B cell (primary cell): ENCODE measurements at regions not wholly inside any gene's neighbourhood (a gene's known extent, or its start where the extent isn't known, plus 50 kb on each side); places are given as distances from the start of the nearest gene placed in this dataset.

ENCODE experiments used
- ATAC-seq: fragments of 200-7000 bp; cut with Tn5 transposase; one replicate; pipeline ENCODE4 v1.10.0; 2021; ENCODE audit warnings: low read depth, mild to moderate bottlenecking, moderate number of reproducible peaks, moderate library complexity
- CTCF ChIA-PET: fragments of 350-600 bp; sonication (Branson Sonifier 250); formaldehyde crosslinking; loops from one replicate; lab custom pipeline; 2021; ENCODE audit warnings: antibody characterized with exemption, inconsistent platforms; lab: Charles Lee
- POLR2A ChIA-PET: fragments of 350-600 bp; sonication (Branson Sonifier 250); formaldehyde crosslinking; loops from one replicate; lab custom pipeline; 2021; ENCODE audit warnings: antibody characterized with exemption; lab: Charles Lee
- DNase-seq: peaks from one replicate; pipeline ENCODE4 v3.0.0; 2013
- H2AFZ ChIP-seq: 2 replicates; pipeline ENCODE4 v1.6.1; 2012; ENCODE audit warnings: mild to moderate bottlenecking, low read depth, low read length; ENCODE audit not compliant: insufficient read depth, poor library complexity, severe bottlenecking
- H3K27ac ChIP-seq, 2 donors: 1 replicate in 1 of 2; 2 replicates in 1 of 2; pipeline ENCODE4 v1.5.1; 2012 to 2013; ENCODE audit warnings: low read length in 2 of 2, mild to moderate bottlenecking in 2 of 2, moderate library complexity in 1 of 2
- H3K27me3 ChIP-seq, 4 experiments: fragments of 200-600 bp in 1 of 4; sonication (generic) in 1 of 4; replicated peaks in 1 of 4; 1 replicate in 2 of 4; 2 replicates in 2 of 4; pipeline versions ENCODE4 v1.6.1 to v1.7.0; 2013 to 2016; ENCODE audit warnings: low read length in 3 of 4, mild to moderate bottlenecking in 2 of 4, mixed read lengths in 1 of 4, moderate library complexity in 1 of 4; ENCODE audit not compliant: insufficient read depth in 4 of 4, control insufficient read depth in 3 of 4; ENCODE audit errors: control extremely low read depth in 1 of 4
- H3K36me3 ChIP-seq, 2 experiments: replicated peaks in 1 of 2; 1 replicate in 1 of 2; 2 replicates in 1 of 2; pipeline versions ENCODE4 v1.6.1 to v1.7.1; 2013; ENCODE audit warnings: low read length in 1 of 2; ENCODE audit not compliant: insufficient read depth in 2 of 2, control insufficient read depth in 1 of 2; ENCODE audit errors: control extremely low read depth in 1 of 2, extremely low read depth in 1 of 2
- H3K4me1 ChIP-seq, 2 donors: fragments of 200-600 bp in 1 of 2; sonication (generic) in 1 of 2; 1 replicate in 1 of 2; 2 replicates in 1 of 2; pipeline versions ENCODE4 v1.5.1 to v1.6.1; 2013 to 2017; ENCODE audit warnings: low read length in 2 of 2; ENCODE audit not compliant: control insufficient read depth in 2 of 2, insufficient read depth in 2 of 2
- H3K4me2 ChIP-seq: replicated peaks from 2 replicates; pipeline ENCODE3; 2012; ENCODE audit warnings: mild to moderate bottlenecking, low read depth, low read length; ENCODE audit not compliant: poor library complexity, severe bottlenecking
- H3K4me3 ChIP-seq, 5 experiments: fragments of 200-600 bp in 1 of 5; sonication (generic) in 1 of 5; 1 replicate in 3 of 5; 2 replicates in 2 of 5; pipeline versions ENCODE4 v1.5.1 to v1.7.0; 2011 to 2016; ENCODE audit warnings: low read length in 4 of 5, mild to moderate bottlenecking in 4 of 5, low read depth in 2 of 5, control low read depth in 1 of 5, moderate library complexity in 1 of 5; ENCODE audit not compliant: insufficient read depth in 1 of 5; ENCODE audit errors: control extremely low read depth in 1 of 5, extremely low read depth in 1 of 5
- H3K79me2 ChIP-seq: fragments of 200-600 bp; sonication (generic); one replicate; pipeline ENCODE4 v1.6.0; 2016; ENCODE audit warnings: low read length; ENCODE audit not compliant: control insufficient read depth, insufficient read depth
- H3K9ac ChIP-seq: fragments of 200-600 bp; sonication (generic); 2 replicates; pipeline ENCODE4 v1.6.1; 2017; ENCODE audit warnings: mild to moderate bottlenecking, low read length, moderate library complexity
- H3K9me3 ChIP-seq, 3 donors: one replicate each; pipeline versions ENCODE4 v1.6.1 to v1.7.1; 2013; ENCODE audit warnings: low read length in 2 of 3; ENCODE audit not compliant: control insufficient read depth in 2 of 3, insufficient read depth in 1 of 3; ENCODE audit errors: control extremely low read depth in 1 of 3
- H4K20me1 ChIP-seq: 2 replicates; pipeline ENCODE4 v1.6.0; 2012; ENCODE audit warnings: mild to moderate bottlenecking, low read length; ENCODE audit not compliant: insufficient read depth, control insufficient read depth, poor library complexity, severe bottlenecking
- H3K27ac Mint-ChIP-seq: one replicate; pipeline ENCODE4 v1.8.0; 2021; ENCODE audit warnings: mixed read lengths
- H3K27me3 Mint-ChIP-seq: one replicate; pipeline ENCODE4 v1.8.0; 2021; ENCODE audit warnings: mixed read lengths
- H3K4me1 Mint-ChIP-seq: one replicate; pipeline ENCODE4 v1.8.0; 2021; ENCODE audit warnings: mixed read lengths
- H3K4me3 Mint-ChIP-seq: one replicate; pipeline ENCODE4 v1.8.0; 2021; ENCODE audit warnings: mixed read lengths
- H3K9me3 Mint-ChIP-seq: one replicate; pipeline ENCODE4 v1.8.0; 2022; ENCODE audit warnings: mixed read lengths; ENCODE audit not compliant: insufficient read depth
- CTCF ChIP-seq: fragments of 200-600 bp; IDR thresholded peaks from one replicate; pipeline ENCODE4 v1.8.0; 2022; ENCODE audit warnings: antibody characterized with exemption, mild to moderate bottlenecking
- EZH2 ChIP-seq: IDR thresholded peaks from 2 replicates; pipeline ENCODE4 v1.6.1; 2012; ENCODE audit warnings: borderline replicate concordance, low read depth, mild to moderate bottlenecking, moderate library complexity, low read length; ENCODE audit not compliant: insufficient read depth, poor library complexity, severe bottlenecking
- WGBS: methylation state at CpG from one replicate; pipeline ENCODE4 v1.1.5; 2013; ENCODE audit warnings: missing lambda C conversion rate; ENCODE audit not compliant: insufficient coverage; 5-methylcytosine and 5-hydroxymethylcytosine counted together
- intact Hi-C: fragments of 100-400 bp; cut with micrococcal nuclease; formaldehyde crosslinking; loops from one replicate; pipeline ENCODE4 v1.10.0; 2022

- ChIA-PET CTCF (interaction anchor here (0.8 kb wide), 1 partner anchor 32 kb away, joined by 3 read pairs; no protein-coding TSS in a partner anchor), POLR2A (no interaction called here)
- H3K4me1 Mint-ChIP-seq, result no peaks in the 10 kb centered on the region
- Histone ChIP-seq H3K36me3 (no peaks in the 10 kb centered on the region), H2AFZ (no peak overlapping the region), H3K4me2 (no peak overlapping the region), H3K9ac (no peak overlapping the region), H3K4me1 (no peaks in the 10 kb centered on the region), H4K20me1 (no peaks in the 10 kb centered on the region), H3K27ac (no peak overlapping the region), H3K79me2 (no peaks in the 10 kb centered on the region), H3K4me3 (no peak overlapping the region), H3K27me3 (peaks cover 0 to 4% (median 0%) of the 10 kb centered on the region in 4 experiments), H3K9me3 (no peaks in the 10 kb centered on the region)
- no CpG with 5 or more reads among the region's 1 CpG for WGBS
- intact Hi-C loops, result no loop called here
- ATAC-seq (no peak), DNase-seq (no peak)
- no peak for TF ChIP-seq EZH2
- TF ChIP-seq CTCF, result no peak
- H3K27ac Mint-ChIP-seq, result no peak overlapping the region
- peaks cover 20% of the 10 kb centered on the region for H3K27me3 Mint-ChIP-seq
- H3K4me3 Mint-ChIP-seq, result no peak overlapping the region
- no peaks in the 10 kb centered on the region for H3K9me3 Mint-ChIP-seq
Measured at GRCh38 chr9:27747450-27747849, 174.2 kb upstream of the C9orf72 start.

- no peak overlapping the region for H3K27ac Mint-ChIP-seq
- intact Hi-C loops, result no loop called here
- Histone ChIP-seq H3K27ac (no peak overlapping the region), H3K4me2 (no peak overlapping the region), H3K9ac (no peak overlapping the region), H3K79me2 (no peaks in the 10 kb centered on the region), H3K9me3 (no peaks in the 10 kb centered on the region), H2AFZ (no peak overlapping the region), H3K4me3 (no peak overlapping the region), H3K36me3 (no peaks in the 10 kb centered on the region), H3K27me3 (peaks cover 0 to 4% (median 0%) of the 10 kb centered on the region in 4 experiments), H3K4me1 (no peaks in the 10 kb centered on the region), H4K20me1 (no peaks in the 10 kb centered on the region)
- no peak overlapping the region for H3K4me3 Mint-ChIP-seq
- no CpG with 5 or more reads among the region's 2 CpGs for WGBS
- ChIA-PET POLR2A (no interaction called here), CTCF (no interaction called here)
- TF ChIP-seq CTCF (no peak), EZH2 (no peak)
- H3K4me1 Mint-ChIP-seq, result no peaks in the 10 kb centered on the region
- ATAC-seq (no peak), DNase-seq (no peak)
- no peaks in the 10 kb centered on the region for H3K9me3 Mint-ChIP-seq
- H3K27me3 Mint-ChIP-seq, result peaks cover 20% of the 10 kb centered on the region
Measured at GRCh38 chr9:27749838-27750237, 176.6 kb upstream of the C9orf72 start.
